LNCAP (cell line): ENCODE measurements at regions not wholly inside any gene's neighbourhood (a gene's known extent, or its start where the extent isn't known, plus 50 kb on each side); places are given as distances from the start of the nearest gene placed in this dataset.

ENCODE experiments used
- TF ChIP-seq, protein P1 (sequence below): fragments of 450-650 bp; IDR thresholded peaks from 2 replicates; pipeline ENCODE4 v1.5.1; 2017; ENCODE audit warnings: mild to moderate bottlenecking

DNA sequence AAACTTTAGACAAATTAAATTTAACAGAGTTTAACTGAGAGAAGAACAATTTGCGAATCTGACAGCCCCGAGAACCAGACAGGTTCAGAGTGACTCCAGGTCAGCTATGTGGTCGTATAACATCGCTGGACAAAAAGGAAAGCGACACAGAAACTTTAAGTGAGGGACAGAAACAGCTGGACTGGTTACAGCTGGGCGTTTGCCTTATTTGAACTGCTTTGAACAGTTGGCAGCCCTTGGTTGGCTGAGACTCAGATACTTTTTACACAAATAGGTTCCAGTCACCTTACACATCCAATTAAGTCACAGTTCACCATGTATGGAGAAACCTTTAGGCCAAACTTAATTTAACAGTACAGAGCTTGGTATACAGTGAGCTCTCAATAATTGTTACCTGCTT is 436.9 kb downstream of the GUCY1A2 start:
- TF ChIP-seq, protein P1, sequence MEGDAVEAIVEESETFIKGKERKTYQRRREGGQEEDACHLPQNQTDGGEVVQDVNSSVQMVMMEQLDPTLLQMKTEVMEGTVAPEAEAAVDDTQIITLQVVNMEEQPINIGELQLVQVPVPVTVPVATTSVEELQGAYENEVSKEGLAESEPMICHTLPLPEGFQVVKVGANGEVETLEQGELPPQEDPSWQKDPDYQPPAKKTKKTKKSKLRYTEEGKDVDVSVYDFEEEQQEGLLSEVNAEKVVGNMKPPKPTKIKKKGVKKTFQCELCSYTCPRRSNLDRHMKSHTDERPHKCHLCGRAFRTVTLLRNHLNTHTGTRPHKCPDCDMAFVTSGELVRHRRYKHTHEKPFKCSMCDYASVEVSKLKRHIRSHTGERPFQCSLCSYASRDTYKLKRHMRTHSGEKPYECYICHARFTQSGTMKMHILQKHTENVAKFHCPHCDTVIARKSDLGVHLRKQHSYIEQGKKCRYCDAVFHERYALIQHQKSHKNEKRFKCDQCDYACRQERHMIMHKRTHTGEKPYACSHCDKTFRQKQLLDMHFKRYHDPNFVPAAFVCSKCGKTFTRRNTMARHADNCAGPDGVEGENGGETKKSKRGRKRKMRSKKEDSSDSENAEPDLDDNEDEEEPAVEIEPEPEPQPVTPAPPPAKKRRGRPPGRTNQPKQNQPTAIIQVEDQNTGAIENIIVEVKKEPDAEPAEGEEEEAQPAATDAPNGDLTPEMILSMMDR, result no peak

DNA sequence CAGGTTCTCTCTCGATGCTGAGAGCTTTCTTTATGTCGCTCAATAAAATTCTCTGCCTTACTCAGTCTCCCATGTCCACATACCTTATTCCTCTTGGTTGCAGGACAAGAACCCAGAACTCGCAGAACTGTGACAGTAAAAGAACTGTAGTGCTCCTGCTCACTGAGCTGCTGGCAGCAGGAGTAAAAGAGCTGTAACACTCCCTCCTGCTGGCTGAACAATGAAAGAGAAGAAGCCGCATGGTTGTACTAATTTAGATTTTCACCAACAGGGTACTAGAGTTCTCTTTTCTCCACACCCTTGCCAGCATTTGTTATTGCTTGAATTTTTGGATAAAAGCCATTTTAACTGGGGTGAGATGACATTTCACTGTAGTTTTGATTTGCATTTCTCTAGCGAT is 433.2 kb downstream of the GUCY1A2 start:
- TF ChIP-seq, protein P1, result peak; percentile 23

DNA sequence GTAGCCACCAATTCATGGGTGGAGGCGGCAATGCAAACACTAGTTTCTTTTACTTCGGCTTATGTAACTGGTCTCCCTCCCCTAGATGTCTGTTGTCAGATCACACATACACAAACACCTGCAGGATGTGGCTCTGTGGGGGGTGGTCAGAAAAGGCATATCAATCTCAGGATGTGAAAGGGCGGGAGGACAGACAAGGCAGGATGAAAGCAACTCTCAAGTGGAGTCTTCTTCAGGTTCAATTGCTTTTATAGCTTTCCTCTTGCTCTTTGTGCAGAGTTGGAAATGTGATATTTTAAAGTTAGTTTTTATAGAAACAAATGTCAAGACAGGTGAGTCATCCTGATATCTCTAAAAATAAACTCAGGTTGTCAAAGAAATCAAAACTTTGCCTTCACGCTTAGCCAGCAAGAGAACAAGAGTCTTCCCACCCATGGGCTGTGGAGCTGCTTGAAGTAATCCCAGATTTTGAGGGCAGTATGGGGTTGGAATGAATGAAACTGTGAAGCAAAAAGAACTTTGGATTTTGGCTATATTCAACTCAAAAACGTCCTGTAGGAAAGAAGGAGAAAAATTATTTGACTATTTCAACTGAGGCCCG is 423.4 kb downstream of the GUCY1A2 start:
- TF ChIP-seq, protein P1, result no peak

DNA sequence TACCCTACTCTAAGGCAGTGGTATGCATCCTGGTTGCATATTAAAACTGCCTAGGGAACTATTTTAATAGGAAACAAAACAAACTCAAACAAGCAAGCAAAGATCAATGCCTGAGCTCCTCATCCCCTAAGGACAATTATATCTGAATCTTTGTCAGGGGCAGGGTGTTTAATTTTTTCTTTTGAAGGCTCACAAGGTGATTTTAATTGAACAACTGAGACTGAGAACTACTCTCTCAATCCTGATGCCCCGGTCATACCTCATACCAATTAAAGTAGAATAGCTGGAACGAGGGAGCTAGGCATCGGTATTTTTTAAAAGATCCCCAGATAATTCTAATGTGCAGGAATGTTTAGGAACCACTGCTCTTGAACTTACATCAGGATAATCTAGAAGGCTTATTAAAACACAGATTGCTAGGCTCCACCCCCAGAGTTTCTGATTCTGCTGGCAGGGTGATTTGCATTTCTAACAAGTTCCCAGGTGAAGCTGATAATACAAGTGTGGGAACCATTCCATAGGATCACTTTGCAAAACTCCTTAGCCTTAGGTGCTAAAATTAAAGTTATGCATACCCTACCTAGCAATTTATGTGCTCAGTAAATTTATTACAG is 416.5 kb downstream of the GUCY1A2 start:
- TF ChIP-seq, protein P1, result no peak

DNA sequence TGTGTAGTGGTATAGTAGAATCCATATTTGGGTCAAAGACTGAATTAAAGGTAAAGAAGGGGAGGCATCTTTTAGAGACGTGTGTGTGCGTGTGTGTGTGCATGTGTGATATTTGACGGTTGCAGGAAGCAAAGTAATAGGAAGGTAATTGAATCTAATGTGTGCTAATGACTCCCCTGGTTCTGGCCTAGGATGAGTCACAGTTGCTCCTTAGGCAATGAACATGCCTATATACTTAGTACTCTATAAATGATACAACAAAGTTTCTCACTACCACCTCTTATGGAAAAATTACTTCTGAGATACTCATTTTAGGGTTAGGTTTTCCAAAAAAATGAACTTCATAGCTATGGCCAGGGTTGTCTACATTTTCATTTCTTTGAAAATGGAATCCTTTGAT is 409.6 kb downstream of the GUCY1A2 start:
- TF ChIP-seq, protein P1, result no peak

DNA sequence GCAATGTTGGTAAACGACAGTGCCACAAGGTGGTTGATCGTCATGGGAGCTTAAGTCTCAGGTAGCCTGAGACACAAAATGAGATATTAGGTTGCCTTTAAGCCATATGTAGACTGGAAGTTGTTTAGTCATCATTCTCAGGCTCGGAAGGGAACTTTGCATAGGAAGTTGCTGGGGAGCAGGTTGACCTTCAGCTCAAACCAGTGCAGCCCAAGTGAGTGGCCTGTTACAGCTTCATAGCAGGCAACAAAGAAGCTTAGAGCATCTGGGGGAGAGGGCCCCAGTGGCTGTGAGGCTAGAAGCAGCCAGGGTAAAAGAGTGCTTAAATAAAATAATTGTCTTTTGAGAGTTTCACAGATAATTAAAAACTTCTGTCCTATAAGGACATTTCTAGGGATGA is 404.0 kb downstream of the GUCY1A2 start:
- TF ChIP-seq, protein P1, result no peak

DNA sequence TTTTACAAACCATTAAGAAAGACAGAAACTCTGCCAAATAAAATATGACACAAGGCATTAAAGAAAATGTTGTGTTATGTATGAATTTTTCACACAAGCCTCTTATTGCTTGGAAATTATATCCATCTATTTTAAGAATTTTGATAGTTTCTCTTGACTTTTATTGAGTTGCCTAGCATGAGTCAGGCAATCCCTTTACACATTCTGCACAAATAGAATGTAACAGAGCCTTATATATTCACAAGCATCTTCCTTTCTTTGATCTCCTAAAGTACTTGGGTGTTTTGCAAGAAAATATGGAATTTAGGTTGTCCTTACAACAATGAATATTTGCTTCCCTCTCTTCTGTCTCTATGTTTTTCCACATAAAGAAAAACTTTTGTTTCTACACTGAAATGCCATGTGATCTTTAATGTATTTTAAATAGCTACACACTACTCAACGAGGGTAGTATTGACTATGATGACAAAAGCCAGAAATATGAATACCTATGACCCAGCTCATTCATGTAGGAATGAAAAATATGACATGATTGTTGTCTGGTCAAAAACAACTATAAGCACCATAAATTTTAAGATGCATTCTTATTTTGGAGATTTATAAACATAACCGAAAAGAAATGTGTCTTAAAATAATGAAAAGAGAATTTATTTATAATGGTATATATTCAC is 398.8 kb downstream of the GUCY1A2 start:
- TF ChIP-seq, protein P1, result no peak
